ENCODE measurements at regions not wholly inside any gene's neighbourhood (a gene's known extent, or its start where the extent isn't known, plus 50 kb on each side); places are given as distances from the start of the nearest gene placed in this dataset.

- no peaks in the 10 kb centered on the region for H3K79me2 ChIP-seq (ENCODE audit: insufficient read depth, low read depth)
- no peak overlapping the region for H3K4me2 ChIP-seq
- H3K27ac ChIP-seq: no peak overlapping the region
- no peaks in the 10 kb centered on the region for H3K36me3 ChIP-seq (ENCODE audit: insufficient read depth)
- no peak overlapping the region for H3K4me3 ChIP-seq (IDR thresholded peaks at IDR 0.05; ENCODE audit: insufficient read depth, low read depth, low read length)
- no peaks in the 10 kb centered on the region for H4K20me1 ChIP-seq (ENCODE audit: insufficient read depth)
- no peaks in the 10 kb centered on the region for H3K27me3 ChIP-seq (ENCODE audit: insufficient read depth, low read depth)
- no peak overlapping the region for H3K9ac ChIP-seq
- no peaks in the 10 kb centered on the region for H3K4me1 ChIP-seq (ENCODE audit: low read depth, poor library complexity, severe bottlenecking)
- TF ChIP-seq CTCF (conservative IDR thresholded peaks at IDR 0.05; ENCODE audit: low read depth, low read length): no peak
- H2AFZ ChIP-seq (ENCODE audit: low read depth): no peak overlapping the region
Measured at GRCh38 chr4:140311257-140311835, 62.1 kb upstream of the SCOC start.

- Histone ChIP-seq H3K9ac (no peak overlapping the region), H3K36me3 (ENCODE audit: insufficient read depth) (no peaks in the 10 kb centered on the region), H3K4me2 (no peak overlapping the region), H2AFZ (ENCODE audit: low read depth) (no peak overlapping the region), H3K4me1 (ENCODE audit: low read depth, poor library complexity, severe bottlenecking) (no peaks in the 10 kb centered on the region), H3K27me3 (ENCODE audit: insufficient read depth, low read depth) (no peaks in the 10 kb centered on the region), H3K4me3 (IDR thresholded peaks at IDR 0.05; ENCODE audit: insufficient read depth, low read depth, low read length) (no peak overlapping the region), H3K79me2 (ENCODE audit: insufficient read depth, low read depth) (no peaks in the 10 kb centered on the region), H4K20me1 (ENCODE audit: insufficient read depth) (no peaks in the 10 kb centered on the region), H3K27ac (no peak overlapping the region)
- no peak for TF ChIP-seq CTCF (conservative IDR thresholded peaks at IDR 0.05; ENCODE audit: low read depth, low read length)
Measured at GRCh38 chr4:140309124-140309870, 64.1 kb upstream of the SCOC start.

GRCh38 chr4:140308366-140309123, 64.9 kb upstream of the SCOC start:
- no peaks in the 10 kb centered on the region for H3K4me1 ChIP-seq (ENCODE audit: low read depth, poor library complexity, severe bottlenecking)
- H3K9ac ChIP-seq: no peak overlapping the region
- H3K27me3 ChIP-seq (ENCODE audit: insufficient read depth, low read depth): no peaks in the 10 kb centered on the region
- H3K4me2 ChIP-seq: no peak overlapping the region
- H3K4me3 ChIP-seq (IDR thresholded peaks at IDR 0.05; ENCODE audit: insufficient read depth, low read depth, low read length): no peak overlapping the region
- no peaks in the 10 kb centered on the region for H4K20me1 ChIP-seq (ENCODE audit: insufficient read depth)
- TF ChIP-seq CTCF (conservative IDR thresholded peaks at IDR 0.05; ENCODE audit: low read depth, low read length): no peak
- no peak overlapping the region for H3K27ac ChIP-seq
- H2AFZ ChIP-seq (ENCODE audit: low read depth): no peak overlapping the region
- H3K36me3 ChIP-seq (ENCODE audit: insufficient read depth): no peaks in the 10 kb centered on the region
- no peaks in the 10 kb centered on the region for H3K79me2 ChIP-seq (ENCODE audit: insufficient read depth, low read depth)

GRCh38 chr4:140305053-140305452, 68.4 kb upstream of the SCOC start:
- H3K4me3 ChIP-seq (IDR thresholded peaks at IDR 0.05; ENCODE audit: insufficient read depth, low read depth, low read length): no peak overlapping the region
- H3K79me2 ChIP-seq (ENCODE audit: insufficient read depth, low read depth): no peaks in the 10 kb centered on the region
- no peak overlapping the region for H3K4me2 ChIP-seq
- H2AFZ ChIP-seq (ENCODE audit: low read depth): no peak overlapping the region
- no peaks in the 10 kb centered on the region for H4K20me1 ChIP-seq (ENCODE audit: insufficient read depth)
- H3K4me1 ChIP-seq (ENCODE audit: low read depth, poor library complexity, severe bottlenecking): no peaks in the 10 kb centered on the region
- H3K27ac ChIP-seq: no peak overlapping the region
- no peak for TF ChIP-seq CTCF (conservative IDR thresholded peaks at IDR 0.05; ENCODE audit: low read depth, low read length)
- no peak overlapping the region for H3K9ac ChIP-seq
- no peaks in the 10 kb centered on the region for H3K27me3 ChIP-seq (ENCODE audit: insufficient read depth, low read depth)
- no peaks in the 10 kb centered on the region for H3K36me3 ChIP-seq (ENCODE audit: insufficient read depth)

All from KMS-11 (cell line).